ENCODE measurements at regions not wholly inside any gene's neighbourhood (a gene's known extent, or its start where the extent isn't known, plus 50 kb on each side); places are given as distances from the start of the nearest gene placed in this dataset.
"Not testable (repeated sequence)": the region's sequence is repeated elsewhere in the genome, so short reads cannot be mapped to it uniquely, and the experiment has no call there.

- DNase-seq (ENCODE audit: low spot score), result no peak
Observed at GRCh38 chr22:22759371-22759770, 115.0 kb downstream of the GGTLC2 start.

GRCh38 chr22:22759889-22760546, 115.6 kb downstream of the GGTLC2 start:
- DNase-seq (ENCODE audit: low spot score), result no peak

- no peak for DNase-seq (ENCODE audit: low spot score)
Observed at GRCh38 chr22:22761606-22761962, 117.2 kb downstream of the GGTLC2 start.

GRCh38 chr22:22761963-22762772, 117.8 kb downstream of the GGTLC2 start:
- DNase-seq (ENCODE audit: low spot score), result no peak

GRCh38 chr22:22763512-22763911, 119.1 kb downstream of the GGTLC2 start:
- no peak for DNase-seq (ENCODE audit: low spot score)

GRCh38 chr22:22764085-22764484, 119.7 kb downstream of the GGTLC2 start:
- DNase-seq (ENCODE audit: low spot score), result no peak

- no peak for DNase-seq (ENCODE audit: low spot score)
Observed at GRCh38 chr22:22767876-22768602, 119.6 kb upstream of the IGLL5 start.

- no peak for DNase-seq (ENCODE audit: low spot score)
Observed at GRCh38 chr22:22768885-22769284, 118.7 kb upstream of the IGLL5 start.

GRCh38 chr22:22769434-22770279, 118.0 kb upstream of the IGLL5 start:
- DNase-seq (ENCODE audit: low spot score), result no peak

GRCh38 chr22:22770280-22770871, 117.2 kb upstream of the IGLL5 start:
- DNase-seq (ENCODE audit: low spot score), result no peak

- no peak for DNase-seq (ENCODE audit: low spot score)
Observed at GRCh38 chr22:22770881-22771280, 116.7 kb upstream of the IGLL5 start.

GRCh38 chr22:22771696-22772377, 115.8 kb upstream of the IGLL5 start:
- DNase-seq (ENCODE audit: low spot score), result no peak

- no peak for DNase-seq (ENCODE audit: low spot score)
Observed at GRCh38 chr22:22772396-22772795, 115.2 kb upstream of the IGLL5 start.

- no peak for DNase-seq (ENCODE audit: low spot score)
Observed at GRCh38 chr22:22772883-22773282, 114.7 kb upstream of the IGLL5 start.

- no peak for DNase-seq (ENCODE audit: low spot score)
Observed at GRCh38 chr22:22773427-22773826, 114.2 kb upstream of the IGLL5 start.

- DNase-seq (ENCODE audit: low spot score), result no peak
Observed at GRCh38 chr22:22773979-22774604, 113.5 kb upstream of the IGLL5 start.

- DNase-seq (ENCODE audit: low spot score), result not testable (repeated sequence)
Observed at GRCh38 chr22:22774762-22775161, 112.9 kb upstream of the IGLL5 start.

- no peak for DNase-seq (ENCODE audit: low spot score)
Observed at GRCh38 chr22:22776121-22776520, 111.5 kb upstream of the IGLL5 start.

- DNase-seq (ENCODE audit: low spot score), result no peak
Observed at GRCh38 chr22:22779213-22779612, 108.4 kb upstream of the IGLL5 start.

- DNase-seq (ENCODE audit: low spot score), result no peak
Observed at GRCh38 chr22:22783575-22783974, 104.0 kb upstream of the IGLL5 start.
